Esophagus muscularis mucosa (tissue), 4 donors: ENCODE measurements at regions not wholly inside any gene's neighbourhood (a gene's known extent, or its start where the extent isn't known, plus 50 kb on each side); places are given as distances from the start of the nearest gene placed in this dataset.

Experiments
- DNase-seq: peaks from one replicate; pipeline ENCODE4 v3.0.0-alpha.2; 2017; ENCODE audit errors: extremely low spot score
- H3K27ac ChIP-seq, 4 donors: fragments of 200-600 bp; sonication (generic); replicated peaks in 1 of 4; 1 replicate in 3 of 4; 2 replicates in 1 of 4; pipeline ENCODE4 v1.5.1; 2016 to 2019; ENCODE audit warnings: mild to moderate bottlenecking in 1 of 4
- H3K27me3 ChIP-seq, 4 donors: fragments of 200-600 bp; sonication (generic); one replicate each; pipeline versions ENCODE4 v1.5.1 to v1.6.0; 2016 to 2019
- H3K36me3 ChIP-seq, 4 donors: fragments of 200-600 bp; sonication (generic); one replicate each; pipeline ENCODE4 v1.5.1; 2016 to 2019
- H3K4me1 ChIP-seq, 4 donors: fragments of 200-600 bp; sonication (generic); one replicate each; pipeline ENCODE4 v1.5.1; 2016 to 2019
- H3K4me3 ChIP-seq, 4 donors: fragments of 200-600 bp; sonication (generic); 1 replicate in 2 of 4; 2 replicates in 2 of 4; pipeline ENCODE4 v1.5.1; 2016 to 2019; ENCODE audit warnings: mild to moderate bottlenecking in 4 of 4, moderate library complexity in 1 of 4
- H3K9me3 ChIP-seq, 4 donors: fragments of 200-600 bp; sonication (generic); 1 replicate in 3 of 4; 2 replicates in 1 of 4; pipeline ENCODE4 v1.5.1; 2016 to 2019
- CTCF ChIP-seq, 3 experiments: fragments of 200-600 bp in 2 of 3; fragments of 450-650 bp in 1 of 3; sonication (generic) in 2 of 3; IDR thresholded peaks; one replicate each; pipeline ENCODE4 v1.5.1; 2017 to 2019; ENCODE audit warnings: antibody characterized with exemption in 3 of 3, mild to moderate bottlenecking in 2 of 3, moderate library complexity in 1 of 3
- EP300 ChIP-seq: sonication (generic); formaldehyde crosslinking; IDR thresholded peaks from one replicate; pipeline ENCODE4 v1.6.1; 2017; ENCODE audit warnings: antibody characterized with exemption
- POLR2A ChIP-seq: fragments of 450-650 bp; IDR thresholded peaks from one replicate; pipeline ENCODE4 v1.6.1; 2017; ENCODE audit warnings: antibody characterized with exemption, moderate library complexity, mild to moderate bottlenecking, low read depth
- POLR2AphosphoS5 ChIP-seq, 2 donors: sonication (generic); formaldehyde crosslinking; IDR thresholded peaks; one replicate each; pipeline ENCODE4 v1.6.1; 2017; ENCODE audit warnings: antibody characterized with exemption in 2 of 2
- WGBS: methylation state at CpG from one replicate; pipeline ENCODE4 v1.1.5; 2018; 5-methylcytosine and 5-hydroxymethylcytosine counted together
- intact Hi-C: fragments of 100-400 bp; cut with DNase I; formaldehyde crosslinking; loops from one replicate; pipeline ENCODE4 v1.15.1; 2023

- Histone ChIP-seq H3K4me1 (no peaks in the 10 kb centered on the region), H3K27ac (no peak overlapping the region), H3K27me3 (no peaks in the 10 kb centered on the region), H3K4me3 (no peak overlapping the region), H3K9me3 (no peaks in the 10 kb centered on the region), H3K36me3 (no peaks in the 10 kb centered on the region)
- no peak for DNase-seq
- no peak for TF ChIP-seq POLR2A
- no peak for TF ChIP-seq EP300
- no peak for TF ChIP-seq POLR2AphosphoS5 (IDR thresholded peaks at IDR 0.05)
- no peak for TF ChIP-seq CTCF (IDR thresholded peaks at IDR 0.05)
- intact Hi-C loops, result no loop called here
- WGBS, result 72% methylated on average over 3 of the region's 3 CpGs
Measured at GRCh38 chr15:97708252-97708651, 252.3 kb upstream of the ARRDC4 start.

GRCh38 chr15:97712530-97712929 is 248.0 kb upstream of the ARRDC4 start:
- H3K36me3 ChIP-seq, result no peaks in the 10 kb centered on the region
- no peak overlapping the region for H3K4me3 ChIP-seq
- H3K27ac ChIP-seq, result no peak overlapping the region
- H3K27me3 ChIP-seq, result no peaks in the 10 kb centered on the region
- intact Hi-C loops, result no loop called here
- H3K9me3 ChIP-seq, result no peaks in the 10 kb centered on the region
- no peak for TF ChIP-seq POLR2A
- DNase-seq, result no peak
- 51% methylated on average over 5 of the region's 5 CpGs for WGBS
- H3K4me1 ChIP-seq, result no peaks in the 10 kb centered on the region

- intact Hi-C loops, result no loop called here
- no peaks in the 10 kb centered on the region for H3K4me1 ChIP-seq
- no peak for TF ChIP-seq CTCF (IDR thresholded peaks at IDR 0.05)
- TF ChIP-seq POLR2AphosphoS5 (IDR thresholded peaks at IDR 0.05), result no peak
- TF ChIP-seq POLR2A, result no peak
- DNase-seq, result no peak
- H3K9me3 ChIP-seq, result peaks cover 0 to 13% (median 9%) of the 10 kb centered on the region in 4 donors
- H3K4me3 ChIP-seq, result no peak overlapping the region
- H3K36me3 ChIP-seq, result no peaks in the 10 kb centered on the region
- no peaks in the 10 kb centered on the region for H3K27me3 ChIP-seq
- H3K27ac ChIP-seq, result no peak overlapping the region
Measured at GRCh38 chr15:97717806-97718205, 242.7 kb upstream of the ARRDC4 start.

DNA sequence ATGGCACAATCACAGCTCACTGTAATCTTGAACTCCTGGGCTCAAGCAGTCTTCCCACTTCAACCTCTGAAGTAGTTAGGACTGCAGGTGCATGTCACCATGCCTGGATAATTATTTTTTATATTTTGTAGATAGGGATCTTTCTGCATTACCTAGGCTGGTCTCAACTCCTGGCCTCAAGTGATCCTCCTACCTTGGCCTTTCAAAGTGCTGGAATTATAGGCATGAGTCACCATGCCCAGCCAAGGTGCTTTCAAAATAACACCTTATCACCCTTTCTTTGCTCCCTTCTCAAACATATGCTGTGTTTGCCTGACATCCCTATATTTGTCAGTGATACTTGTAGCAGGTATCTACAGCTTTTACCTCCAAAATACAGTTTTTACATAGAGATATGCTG is 242.0 kb upstream of the ARRDC4 start:
- peaks cover 0 to 13% (median 9%) of the 10 kb centered on the region in 4 donors for H3K9me3 ChIP-seq
- TF ChIP-seq CTCF (IDR thresholded peaks at IDR 0.05) (no peak), POLR2A (no peak), EP300 (no peak), POLR2AphosphoS5 (IDR thresholded peaks at IDR 0.05) (no peak)
- H3K27me3 ChIP-seq, result no peaks in the 10 kb centered on the region
- no peak overlapping the region for H3K27ac ChIP-seq
- H3K4me1 ChIP-seq, result no peaks in the 10 kb centered on the region
- no peaks in the 10 kb centered on the region for H3K36me3 ChIP-seq
- H3K4me3 ChIP-seq, result no peak overlapping the region
- DNase-seq, result no peak
- intact Hi-C loops, result no loop called here

GRCh38 chr15:97728791-97729190 is 231.7 kb upstream of the ARRDC4 start:
- WGBS, result 54% methylated on average over 8 of the region's 13 CpGs
- H3K9me3 ChIP-seq, result no peaks in the 10 kb centered on the region
- no peak overlapping the region for H3K27ac ChIP-seq
- peak overlapping the region in 2 of 4 donors; percentile 7 to 14 for H3K4me3 ChIP-seq
- intact Hi-C loops, result no loop called here
- no peaks in the 10 kb centered on the region for H3K4me1 ChIP-seq
- TF ChIP-seq CTCF (IDR thresholded peaks at IDR 0.05) (no peak), EP300 (no peak), POLR2AphosphoS5 (IDR thresholded peaks at IDR 0.05) (no peak), POLR2A (no peak)
- no peak for DNase-seq
- H3K27me3 ChIP-seq, result no peaks in the 10 kb centered on the region
- no peaks in the 10 kb centered on the region for H3K36me3 ChIP-seq
